HG03457 (cell line): ENCODE measurements at regions not wholly inside any gene's neighbourhood (a gene's known extent, or its start where the extent isn't known, plus 50 kb on each side); places are given as distances from the start of the nearest gene placed in this dataset.
"Not testable (repeated sequence)": the region's sequence is repeated elsewhere in the genome, so short reads cannot be mapped to it uniquely, and the experiment has no call there.

ENCODE experiments used
- ATAC-seq: cut with Tn5 transposase; IDR thresholded peaks from one replicate; pipeline ENCODE4 v1.9.1; 2021; ENCODE audit warnings: moderate number of reproducible peaks; ENCODE audit not compliant: unreplicated experiment

DNA sequence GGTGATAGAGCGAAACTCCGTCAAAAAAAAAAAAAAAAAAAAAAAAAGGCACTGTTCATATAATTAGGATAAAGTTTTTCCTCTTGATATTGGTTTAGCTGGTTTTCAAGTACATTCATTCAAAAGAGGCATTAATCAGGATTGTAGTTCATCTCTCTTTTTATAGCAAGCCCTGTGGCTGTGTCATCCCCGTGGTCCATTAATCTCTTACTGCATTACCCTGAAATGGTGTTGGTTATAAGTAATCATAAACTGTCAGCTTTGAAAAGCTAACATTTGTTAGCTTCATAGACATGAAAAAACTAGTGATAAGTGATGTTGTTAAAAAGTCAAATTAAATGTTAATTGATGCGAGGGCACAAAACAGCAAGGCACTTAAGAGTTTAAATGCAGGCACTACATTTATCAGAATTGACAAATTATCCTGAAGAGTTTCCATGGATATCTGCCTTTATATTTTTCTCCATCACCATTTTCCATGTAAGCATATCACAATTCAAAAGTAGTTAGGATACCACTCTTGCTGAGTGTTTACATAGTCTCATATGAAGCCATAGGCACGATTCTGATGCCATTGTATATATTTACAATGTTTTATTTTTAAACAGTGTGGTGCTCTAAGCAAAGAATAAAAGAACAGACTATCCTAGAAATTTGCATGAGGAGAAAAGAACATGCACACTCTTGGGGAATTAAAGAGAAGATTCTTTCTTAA lies 193.1 kb downstream of the OTOL1 start:
- ATAC-seq: no peak

GRCh38 chr3:161690299-161690620 lies 193.7 kb downstream of the OTOL1 start:
- no peak for ATAC-seq

DNA sequence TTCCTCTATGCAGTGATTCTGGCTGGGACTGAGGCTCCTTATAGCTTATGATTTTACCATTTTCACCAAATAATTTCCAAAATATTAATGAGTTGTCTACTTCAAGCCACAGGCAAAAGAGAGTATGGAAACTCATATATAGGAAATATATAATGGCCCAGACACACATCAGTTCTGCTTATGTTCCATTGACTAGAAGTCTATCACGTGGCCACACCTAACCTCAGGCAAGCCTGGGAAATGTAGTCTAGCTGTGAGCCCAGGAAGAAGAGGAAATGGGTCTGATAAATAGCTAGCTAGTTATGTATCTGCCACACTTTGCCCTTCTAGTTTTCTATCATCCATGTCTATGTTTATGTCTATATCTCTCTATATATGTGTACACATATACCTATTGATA lies 195.1 kb downstream of the OTOL1 start:
- ATAC-seq: no peak

DNA sequence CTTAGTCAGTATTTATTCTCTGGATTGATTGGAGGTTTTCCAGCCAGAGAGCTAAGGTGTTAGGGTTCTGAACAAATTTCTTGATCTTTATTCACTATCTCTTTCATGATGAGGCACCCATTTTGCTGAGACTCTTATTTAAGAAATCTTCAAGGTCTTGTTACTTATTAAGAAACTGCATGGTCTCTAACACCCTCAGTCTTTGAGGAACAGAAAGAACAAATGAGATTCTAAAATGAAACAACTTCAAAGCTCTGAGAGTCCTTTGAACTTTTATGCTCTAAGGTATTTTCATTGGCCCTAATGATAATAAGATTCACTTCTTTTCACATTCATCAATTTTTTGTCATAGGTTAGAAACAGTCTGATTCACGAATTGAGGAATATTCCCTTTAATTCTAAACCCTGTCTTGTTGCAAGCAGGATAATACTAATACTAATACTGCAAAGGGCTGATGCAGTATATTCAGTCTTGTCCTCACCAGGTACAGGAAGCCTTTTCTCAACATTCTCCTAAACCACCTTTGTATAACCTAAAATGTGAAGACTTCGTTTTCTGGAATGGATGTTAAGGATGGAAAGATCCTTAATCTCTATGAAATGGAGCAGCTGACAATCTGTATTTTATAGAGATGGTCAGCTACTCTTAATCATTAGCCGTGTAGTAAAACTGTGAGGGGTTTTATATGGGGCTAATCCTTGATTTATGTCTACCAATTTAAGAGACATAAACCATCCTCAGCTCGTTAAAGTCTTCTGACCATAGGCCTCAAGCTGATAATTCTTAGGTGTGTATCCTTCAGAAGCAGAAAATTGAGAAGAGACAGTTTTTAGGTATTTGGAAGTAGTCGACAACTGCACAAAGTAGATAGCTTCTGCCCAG lies 198.3 kb downstream of the OTOL1 start:
- ATAC-seq: no peak

- ATAC-seq: no peak
Measured at GRCh38 chr3:161695811-161696210, 199.2 kb downstream of the OTOL1 start.

DNA sequence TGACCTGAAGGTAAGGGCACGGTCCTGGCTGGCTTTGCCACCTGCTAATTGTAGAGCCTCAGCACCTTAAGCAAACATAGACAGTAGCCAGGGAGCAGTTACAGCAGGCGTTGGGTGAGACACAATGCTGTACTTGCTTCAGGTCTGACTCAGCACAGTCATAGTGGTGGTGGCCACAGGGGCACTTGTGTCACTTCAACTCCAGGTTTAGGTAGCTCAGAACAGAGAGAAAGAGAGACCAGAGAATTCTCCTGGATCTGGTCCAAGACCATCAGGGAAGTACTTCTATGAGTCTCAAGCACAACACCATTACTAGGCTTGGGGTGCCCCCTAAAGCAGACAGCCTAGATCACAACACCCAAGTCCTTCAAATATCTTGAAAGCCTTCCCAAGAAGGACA lies 204.4 kb downstream of the OTOL1 start:
- ATAC-seq: peak; percentile 82

GRCh38 chr3:161707253-161707652 lies 210.6 kb downstream of the OTOL1 start:
- not testable (repeated sequence) for ATAC-seq

GRCh38 chr3:161713731-161714130 lies 217.1 kb downstream of the OTOL1 start:
- no peak for ATAC-seq

- no peak for ATAC-seq
Measured at GRCh38 chr3:161731968-161732367, 235.4 kb downstream of the OTOL1 start.

DNA sequence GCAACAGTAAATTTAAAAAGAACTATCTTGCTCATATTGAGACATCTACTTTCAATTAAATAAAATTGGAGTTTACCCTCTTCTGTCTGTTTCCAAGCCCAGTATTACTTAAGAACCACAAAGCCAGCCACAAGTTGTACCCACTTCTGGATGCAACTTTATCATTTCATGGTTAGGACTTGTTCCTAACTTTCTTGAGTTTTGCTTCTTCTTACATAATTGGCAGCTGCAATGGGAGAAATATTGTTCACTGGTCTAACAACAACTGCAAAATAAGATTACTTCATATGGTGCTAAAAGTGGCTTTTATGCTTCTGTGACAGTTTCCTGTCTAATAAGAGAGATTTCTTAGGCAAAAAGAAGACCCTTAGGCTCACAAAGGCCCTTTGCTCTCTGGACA lies 240.6 kb downstream of the OTOL1 start:
- ATAC-seq: no peak

DNA sequence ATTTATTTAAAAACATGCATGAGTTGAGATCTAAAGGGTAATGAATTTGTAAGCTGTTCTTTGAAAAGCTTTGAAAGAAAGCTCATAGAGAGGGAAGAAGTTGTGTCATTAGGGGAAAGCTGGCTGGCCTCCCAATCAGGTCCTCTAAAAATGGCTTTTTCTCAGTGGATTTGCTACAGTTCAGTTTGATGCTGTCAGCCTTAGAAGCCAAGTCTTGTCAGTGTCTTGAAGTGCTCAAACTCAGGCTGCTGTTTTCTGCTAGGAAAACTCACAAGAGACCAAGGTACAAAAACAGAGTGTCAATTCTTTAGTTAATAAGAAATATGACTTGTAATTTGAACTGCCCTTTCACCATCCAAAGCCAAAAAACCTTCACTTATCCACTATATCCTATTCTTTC lies 243.8 kb downstream of the OTOL1 start:
- no peak for ATAC-seq

DNA sequence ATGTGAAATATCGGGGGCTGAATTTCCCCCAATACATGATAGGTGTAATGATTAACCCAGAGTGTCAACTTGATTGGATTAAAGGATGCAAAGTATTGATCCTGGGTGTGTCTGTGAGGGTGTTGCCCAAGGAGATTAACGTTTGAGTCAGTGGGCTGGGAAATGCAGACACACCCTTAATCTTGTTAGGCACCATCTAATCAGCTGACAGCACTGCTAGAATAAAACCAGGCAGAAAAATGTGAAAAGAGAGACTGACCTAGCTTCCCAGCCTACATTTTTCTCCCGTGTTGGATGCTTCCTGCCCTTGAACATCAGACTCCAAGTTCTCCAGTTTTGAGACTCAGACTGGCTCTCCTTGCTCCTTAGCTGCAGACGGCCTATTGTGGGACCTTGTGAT lies 247.8 kb downstream of the OTOL1 start:
- no peak for ATAC-seq

DNA sequence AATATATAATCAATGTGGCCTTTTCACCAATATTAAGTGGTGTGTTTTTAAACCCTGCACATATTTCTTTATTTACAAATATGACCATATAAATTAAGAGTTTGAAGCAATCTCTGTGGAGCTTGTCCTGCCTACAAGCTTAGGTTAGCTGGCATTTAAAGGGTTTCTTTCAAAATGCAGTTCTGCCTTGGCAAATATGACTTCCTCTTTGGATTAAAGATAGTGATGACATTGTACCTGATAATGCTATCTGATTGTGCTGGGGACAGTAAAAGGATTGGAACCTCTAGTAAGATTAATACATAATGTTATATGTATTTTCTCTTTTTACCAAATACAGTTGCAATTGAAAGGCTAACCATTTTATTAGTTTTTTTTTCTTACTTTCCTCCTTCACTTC lies 249.1 kb downstream of the OTOL1 start:
- ATAC-seq: no peak

DNA sequence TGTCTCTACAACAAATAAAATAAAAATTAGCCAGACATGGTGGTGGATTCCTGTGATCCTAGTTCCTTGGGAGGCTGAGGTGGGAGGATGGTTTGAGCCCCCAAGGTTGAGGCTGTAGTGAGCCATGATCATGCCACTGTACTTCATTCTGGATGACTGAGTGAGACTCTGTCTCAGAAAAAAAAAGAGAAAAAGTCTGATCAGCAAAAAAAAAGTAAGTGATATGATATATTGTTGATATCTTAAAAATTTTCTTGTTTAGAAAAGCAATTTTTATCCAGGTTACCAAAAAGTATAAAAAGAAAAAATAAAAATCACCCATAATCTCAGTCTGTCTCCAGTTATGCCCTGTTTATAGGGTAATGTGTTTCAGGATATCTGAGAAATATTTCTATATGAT lies 251.4 kb downstream of the OTOL1 start:
- ATAC-seq: no peak

DNA sequence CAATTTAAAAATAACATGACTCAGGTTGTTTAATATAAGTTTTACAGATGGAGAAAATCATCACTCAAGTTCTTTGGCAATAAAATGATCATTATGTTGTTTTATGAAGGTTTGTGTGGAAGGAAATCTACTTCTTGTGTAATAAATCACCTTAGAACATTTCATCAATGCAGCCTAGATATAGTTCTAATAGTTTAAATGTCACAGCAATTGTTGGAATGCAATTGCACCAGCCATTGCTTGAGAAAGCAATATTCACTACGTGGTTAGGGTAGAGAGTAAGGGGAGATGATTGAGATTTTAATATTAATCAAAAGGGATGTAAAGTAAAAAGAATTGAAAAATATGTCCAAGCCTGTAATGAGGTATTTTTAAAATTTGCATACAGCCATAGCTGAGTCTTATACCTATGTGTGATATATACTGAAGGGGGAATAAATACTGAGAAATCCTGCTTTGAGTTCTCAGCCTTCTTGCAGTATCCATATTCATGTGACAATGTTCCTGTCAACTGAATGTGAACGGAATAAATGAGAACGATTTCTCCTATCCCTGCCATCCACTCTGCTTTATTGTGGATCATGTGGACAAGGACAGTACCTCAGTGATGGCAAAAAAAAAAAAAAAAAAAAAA lies 257.9 kb downstream of the OTOL1 start:
- no peak for ATAC-seq

- no peak for ATAC-seq
Measured at GRCh38 chr3:161759444-161759843, 262.8 kb downstream of the OTOL1 start.

GRCh38 chr3:161766331-161766730 lies 269.7 kb downstream of the OTOL1 start:
- ATAC-seq: no peak

GRCh38 chr3:161770484-161771386 lies 274.1 kb downstream of the OTOL1 start:
- peak; percentile 93 for ATAC-seq

GRCh38 chr3:161781381-161781780 lies 284.8 kb downstream of the OTOL1 start:
- ATAC-seq: no peak

DNA sequence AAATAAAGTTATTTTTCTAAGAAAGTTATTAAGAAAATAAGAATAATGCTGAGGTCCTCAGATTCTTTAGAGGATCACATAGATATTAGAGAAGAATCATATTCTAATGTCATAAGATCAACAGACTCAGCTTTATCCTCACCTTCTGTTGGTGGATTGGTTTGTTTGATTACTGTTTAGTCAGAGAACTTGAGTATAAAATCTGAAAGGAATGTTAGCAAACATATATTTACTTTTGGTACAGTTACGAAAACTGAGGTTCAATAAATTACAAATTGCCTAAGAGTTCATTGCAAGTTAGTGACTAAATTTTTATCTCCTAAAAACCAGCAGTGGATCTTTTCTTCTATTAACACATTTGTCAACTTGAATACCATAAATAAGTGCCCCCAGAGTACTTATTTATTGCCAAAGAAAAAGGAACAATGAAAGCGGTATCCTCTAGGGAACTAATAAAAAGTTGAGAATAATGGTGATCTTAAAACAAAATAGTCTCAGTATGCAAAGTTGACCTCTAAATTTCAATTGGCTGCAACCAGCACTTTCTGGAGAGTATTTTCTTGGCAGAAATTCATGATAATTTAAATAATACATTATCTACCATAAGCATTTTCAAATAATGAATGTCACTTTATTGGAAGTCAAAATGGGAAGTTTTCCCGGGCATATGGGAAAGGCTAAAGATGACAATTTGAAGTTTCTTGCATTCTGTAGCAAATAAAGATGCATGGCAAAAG lies 296.8 kb downstream of the OTOL1 start:
- ATAC-seq: no peak
